Mesodermal cell (in vitro differentiated cells): ENCODE measurements at regions not wholly inside any gene's neighbourhood (a gene's known extent, or its start where the extent isn't known, plus 50 kb on each side); places are given as distances from the start of the nearest gene placed in this dataset.

Source experiments
- H3K27ac ChIP-seq: 2 replicates; pipeline ENCODE4 v1.7.0; 2013; ENCODE audit warnings: mild to moderate bottlenecking, low read depth, low read length, moderate library complexity; ENCODE audit not compliant: severe bottlenecking
- H3K36me3 ChIP-seq: 2 replicates; pipeline ENCODE4 v1.7.1; 2013; ENCODE audit warnings: mild to moderate bottlenecking, low read length, moderate library complexity; ENCODE audit not compliant: control insufficient read depth, insufficient read depth
- H3K4me1 ChIP-seq: one replicate; pipeline ENCODE4 v1.7.1; 2013; ENCODE audit warnings: mild to moderate bottlenecking, low read length; ENCODE audit not compliant: insufficient read depth, control insufficient read depth, poor library complexity, severe bottlenecking
- H3K4me3 ChIP-seq: 2 replicates; pipeline ENCODE4 v1.7.0; 2013; ENCODE audit warnings: low read length, control low read depth, mild to moderate bottlenecking; ENCODE audit not compliant: insufficient read depth, poor library complexity, severe bottlenecking; ENCODE audit errors: extremely low read depth
- H3K9me3 ChIP-seq: 2 replicates; pipeline ENCODE4 v1.7.1; 2013; ENCODE audit warnings: mild to moderate bottlenecking, low read length, moderate library complexity; ENCODE audit not compliant: control insufficient read depth
- WGBS, 2 experiments: methylation state at CpG; one replicate each; pipeline ENCODE4 v1.1.5; 2013; ENCODE audit warnings: missing lambda C conversion rate in 2 of 2; ENCODE audit not compliant: insufficient coverage in 2 of 2; 5-methylcytosine and 5-hydroxymethylcytosine counted together

- H3K36me3 ChIP-seq, result no peaks in the 10 kb centered on the region
- H3K27ac ChIP-seq, result no peak overlapping the region
Measured at GRCh38 chr17:33751702-33752065, 458.6 kb upstream of the ASIC2 start.

GRCh38 chr17:33753452-33753851, 460.4 kb upstream of the ASIC2 start:
- WGBS, 2 experiments, result 76 to 85% methylated on average over 4 to 5 of the region's 7 CpGs
- peaks cover 5% of the 10 kb centered on the region for H3K9me3 ChIP-seq
- no peak overlapping the region for H3K4me3 ChIP-seq
- H3K27ac ChIP-seq, result no peak overlapping the region
- H3K4me1 ChIP-seq, result no peaks in the 10 kb centered on the region
- H3K36me3 ChIP-seq, result no peaks in the 10 kb centered on the region

More at GRCh38 chr17:33751702-33752065, 458.6 kb upstream of the ASIC2 start:
- H3K4me1 ChIP-seq, result no peaks in the 10 kb centered on the region
- H3K9me3 ChIP-seq, result peaks cover 5% of the 10 kb centered on the region
- WGBS, 2 experiments, result no CpG with 5 or more reads among the region's 5 CpGs
- H3K4me3 ChIP-seq, result no peak overlapping the region

- no peaks in the 10 kb centered on the region for H3K36me3 ChIP-seq
- no peak overlapping the region for H3K27ac ChIP-seq
- no peaks in the 10 kb centered on the region for H3K4me1 ChIP-seq
- H3K9me3 ChIP-seq, result peaks cover 5% of the 10 kb centered on the region
- WGBS, 2 experiments, result 90 to 100% methylated on average over 2 of the region's 2 CpGs
- no peak overlapping the region for H3K4me3 ChIP-seq
Measured at GRCh38 chr17:33756021-33756420, 462.9 kb upstream of the ASIC2 start.

GRCh38 chr17:33765871-33766270, 472.8 kb upstream of the ASIC2 start:
- no peaks in the 10 kb centered on the region for H3K4me1 ChIP-seq
- no peak overlapping the region for H3K27ac ChIP-seq
- no peaks in the 10 kb centered on the region for H3K36me3 ChIP-seq
- H3K4me3 ChIP-seq, result no peak overlapping the region
- no CpG with 5 or more reads among the region's 1 CpG for WGBS, 2 experiments
- H3K9me3 ChIP-seq, result no peaks in the 10 kb centered on the region

GRCh38 chr17:33766721-33767120, 473.6 kb upstream of the ASIC2 start:
- no peak overlapping the region for H3K27ac ChIP-seq
- 57 to 64% methylated on average over 2 of the region's 3 CpGs for WGBS, 2 experiments

GRCh38 chr17:33769066-33769465, 476.0 kb upstream of the ASIC2 start:
- WGBS, 2 experiments, result 77 to 85% methylated on average over 3 to 4 of the region's 4 CpGs
- Histone ChIP-seq H3K9me3 (no peaks in the 10 kb centered on the region), H3K4me1 (no peaks in the 10 kb centered on the region), H3K4me3 (no peak overlapping the region), H3K36me3 (no peaks in the 10 kb centered on the region), H3K27ac (no peak overlapping the region)

More at GRCh38 chr17:33766721-33767120, 473.6 kb upstream of the ASIC2 start:
- Histone ChIP-seq H3K4me1 (no peaks in the 10 kb centered on the region), H3K36me3 (no peaks in the 10 kb centered on the region), H3K9me3 (no peaks in the 10 kb centered on the region), H3K4me3 (no peak overlapping the region)

- no peak overlapping the region for H3K27ac ChIP-seq
- H3K9me3 ChIP-seq, result no peaks in the 10 kb centered on the region
- no peaks in the 10 kb centered on the region for H3K36me3 ChIP-seq
- 92 to 93% methylated on average over 4 of the region's 4 CpGs for WGBS, 2 experiments
- no peak overlapping the region for H3K4me3 ChIP-seq
- H3K4me1 ChIP-seq, result no peaks in the 10 kb centered on the region
Measured at GRCh38 chr17:33776304-33776703, 478.8 kb upstream of the CCL2 start.

GRCh38 chr17:33776903-33777302, 478.2 kb upstream of the CCL2 start:
- Histone ChIP-seq H3K4me3 (no peak overlapping the region), H3K36me3 (no peaks in the 10 kb centered on the region), H3K9me3 (no peaks in the 10 kb centered on the region), H3K27ac (no peak overlapping the region), H3K4me1 (no peaks in the 10 kb centered on the region)
- WGBS, 2 experiments, result 87 to 97% methylated on average over 6 to 8 of the region's 9 CpGs

GRCh38 chr17:33777674-33778073, 477.4 kb upstream of the CCL2 start:
- Histone ChIP-seq H3K4me3 (no peak overlapping the region), H3K9me3 (no peaks in the 10 kb centered on the region), H3K36me3 (no peaks in the 10 kb centered on the region), H3K4me1 (no peaks in the 10 kb centered on the region), H3K27ac (no peak overlapping the region)
- WGBS, 2 experiments, result 84 to 89% methylated on average over 5 of the region's 5 CpGs

GRCh38 chr17:33778505-33779233, 476.4 kb upstream of the CCL2 start:
- H3K9me3 ChIP-seq, result no peaks in the 10 kb centered on the region
- H3K27ac ChIP-seq, result no peak overlapping the region
- no peaks in the 10 kb centered on the region for H3K4me1 ChIP-seq
- 50 to 56% methylated on average over 2 to 4 of the region's 7 CpGs for WGBS, 2 experiments
- no peaks in the 10 kb centered on the region for H3K36me3 ChIP-seq
- H3K4me3 ChIP-seq, result no peak overlapping the region

- Histone ChIP-seq H3K9me3 (no peaks in the 10 kb centered on the region), H3K4me1 (no peaks in the 10 kb centered on the region), H3K36me3 (no peaks in the 10 kb centered on the region), H3K27ac (no peak overlapping the region), H3K4me3 (no peak overlapping the region)
- 13 to 42% methylated on average over 2 to 3 of the region's 5 CpGs for WGBS, 2 experiments
Measured at GRCh38 chr17:33779234-33779591, 475.9 kb upstream of the CCL2 start.
